Fibroblast of pulmonary artery (primary cell): ENCODE measurements at regions not wholly inside any gene's neighbourhood (a gene's known extent, or its start where the extent isn't known, plus 50 kb on each side); places are given as distances from the start of the nearest gene placed in this dataset.

Experiments used
- DNase-seq: peaks from one replicate; pipeline ENCODE4 v3.0.0-alpha.2; 2010; ENCODE audit warnings: low read depth
- H3K4me3 ChIP-seq: replicated peaks from 2 replicates; pipeline ENCODE4 v1.5.1; 2011; ENCODE audit warnings: low read depth, mild to moderate bottlenecking, control low read depth, low read length, moderate library complexity
- TF ChIP-seq, protein P1 (sequence below): IDR thresholded peaks from 2 replicates; pipeline ENCODE4 v1.5.1; 2011; ENCODE audit warnings: mild to moderate bottlenecking, control low read depth, low read length, inconsistent platforms; ENCODE audit errors: missing control alignments

DNA sequence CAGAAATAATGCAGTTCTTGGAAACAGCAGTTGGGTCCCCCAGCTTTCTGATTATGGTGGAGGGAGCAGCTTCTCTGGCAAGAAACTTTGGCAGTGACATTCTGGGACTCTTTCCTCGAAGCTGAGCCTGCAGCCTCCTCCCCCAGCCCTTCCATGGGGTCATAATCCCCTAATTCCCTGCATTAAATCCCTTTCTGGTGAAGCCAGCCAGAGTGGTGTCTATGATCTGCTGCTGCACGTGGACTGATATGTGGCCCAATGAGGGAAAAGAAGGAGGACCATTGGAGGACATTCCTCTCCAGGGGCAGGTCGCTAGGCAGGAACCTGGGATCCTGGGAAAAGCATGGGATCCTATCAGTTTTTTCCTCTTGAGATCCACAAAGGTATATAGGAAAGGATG, 470.5 kb downstream of the RPS24 start:
- H3K4me3 ChIP-seq, result no peak overlapping the region
- DNase-seq, result no peak
- TF ChIP-seq, protein P1, sequence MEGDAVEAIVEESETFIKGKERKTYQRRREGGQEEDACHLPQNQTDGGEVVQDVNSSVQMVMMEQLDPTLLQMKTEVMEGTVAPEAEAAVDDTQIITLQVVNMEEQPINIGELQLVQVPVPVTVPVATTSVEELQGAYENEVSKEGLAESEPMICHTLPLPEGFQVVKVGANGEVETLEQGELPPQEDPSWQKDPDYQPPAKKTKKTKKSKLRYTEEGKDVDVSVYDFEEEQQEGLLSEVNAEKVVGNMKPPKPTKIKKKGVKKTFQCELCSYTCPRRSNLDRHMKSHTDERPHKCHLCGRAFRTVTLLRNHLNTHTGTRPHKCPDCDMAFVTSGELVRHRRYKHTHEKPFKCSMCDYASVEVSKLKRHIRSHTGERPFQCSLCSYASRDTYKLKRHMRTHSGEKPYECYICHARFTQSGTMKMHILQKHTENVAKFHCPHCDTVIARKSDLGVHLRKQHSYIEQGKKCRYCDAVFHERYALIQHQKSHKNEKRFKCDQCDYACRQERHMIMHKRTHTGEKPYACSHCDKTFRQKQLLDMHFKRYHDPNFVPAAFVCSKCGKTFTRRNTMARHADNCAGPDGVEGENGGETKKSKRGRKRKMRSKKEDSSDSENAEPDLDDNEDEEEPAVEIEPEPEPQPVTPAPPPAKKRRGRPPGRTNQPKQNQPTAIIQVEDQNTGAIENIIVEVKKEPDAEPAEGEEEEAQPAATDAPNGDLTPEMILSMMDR, result no peak

DNA sequence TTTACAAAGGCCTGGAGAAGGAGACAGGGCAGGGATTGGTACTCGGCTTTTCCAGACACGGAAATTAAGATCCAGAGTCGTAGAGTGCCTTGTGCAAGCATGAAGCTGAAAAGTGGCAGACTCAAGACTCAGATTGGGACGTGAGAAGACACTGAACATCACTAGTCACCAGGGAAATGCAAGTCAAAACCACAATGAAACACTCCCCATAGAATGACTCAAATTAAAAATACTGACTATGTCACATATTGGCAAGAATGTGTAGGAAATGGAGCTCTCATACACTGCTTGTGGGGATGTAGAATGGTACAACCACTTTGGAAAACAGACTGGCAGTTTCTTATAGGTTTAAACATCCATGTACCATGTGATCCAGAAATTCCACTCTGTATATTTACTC, 472.0 kb downstream of the RPS24 start:
- TF ChIP-seq, protein P1, result no peak
- DNase-seq, result no peak
- no peak overlapping the region for H3K4me3 ChIP-seq

DNA sequence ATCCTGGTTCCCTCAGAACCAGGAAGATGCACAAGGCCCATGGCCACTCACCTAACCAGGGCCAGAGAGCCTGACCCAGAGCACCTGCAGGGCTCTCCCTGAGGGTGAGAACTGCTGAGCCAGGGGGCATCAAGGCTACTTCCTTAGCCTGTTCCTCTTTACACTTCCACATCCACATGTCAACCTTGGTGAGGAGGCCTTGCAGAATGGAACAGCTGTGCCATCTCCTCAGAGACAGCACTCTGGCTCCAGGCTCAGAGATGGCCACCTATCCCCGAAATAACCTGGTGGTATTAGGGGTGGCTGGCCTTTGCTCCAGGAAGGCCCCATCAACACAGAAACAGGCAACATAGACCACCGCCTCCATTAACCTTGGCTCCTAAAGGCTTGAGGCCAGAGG, 473.0 kb downstream of the RPS24 start:
- TF ChIP-seq, protein P1, result no peak
- no peak for DNase-seq
- no peak overlapping the region for H3K4me3 ChIP-seq

DNA sequence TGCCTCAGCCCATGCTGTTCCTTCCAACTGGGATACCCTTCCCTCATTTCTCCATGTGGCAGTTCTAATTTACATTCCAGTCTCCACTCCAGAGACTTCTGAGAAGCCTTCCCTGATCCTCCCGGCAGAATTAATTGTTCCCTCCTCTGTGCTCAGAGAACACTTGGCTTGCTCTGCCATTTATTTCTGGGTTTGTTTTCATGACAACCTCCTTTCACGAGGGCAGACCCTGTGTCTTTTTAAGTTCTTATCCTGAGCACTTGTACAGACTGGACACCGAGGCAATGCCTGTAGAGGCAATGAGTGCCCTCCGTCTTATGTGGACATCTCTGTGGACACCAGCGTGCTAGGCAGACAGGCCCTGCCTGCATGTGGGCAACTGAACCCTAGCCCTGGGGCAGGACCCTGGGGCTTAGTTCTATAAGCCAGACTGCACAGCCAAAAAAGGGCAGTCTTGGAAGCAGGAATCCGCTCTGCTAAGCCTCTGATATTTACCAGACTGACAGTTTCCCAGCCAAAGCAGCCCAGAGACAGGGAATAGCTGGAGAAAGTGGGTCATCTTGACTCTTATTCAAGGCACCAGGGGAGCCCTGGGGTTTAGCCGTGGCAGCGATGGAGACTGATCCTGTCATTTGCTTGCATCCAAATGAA, 474.0 kb downstream of the RPS24 start:
- H3K4me3 ChIP-seq, result no peak overlapping the region
- TF ChIP-seq, protein P1, result no peak
- DNase-seq, result no peak

DNA sequence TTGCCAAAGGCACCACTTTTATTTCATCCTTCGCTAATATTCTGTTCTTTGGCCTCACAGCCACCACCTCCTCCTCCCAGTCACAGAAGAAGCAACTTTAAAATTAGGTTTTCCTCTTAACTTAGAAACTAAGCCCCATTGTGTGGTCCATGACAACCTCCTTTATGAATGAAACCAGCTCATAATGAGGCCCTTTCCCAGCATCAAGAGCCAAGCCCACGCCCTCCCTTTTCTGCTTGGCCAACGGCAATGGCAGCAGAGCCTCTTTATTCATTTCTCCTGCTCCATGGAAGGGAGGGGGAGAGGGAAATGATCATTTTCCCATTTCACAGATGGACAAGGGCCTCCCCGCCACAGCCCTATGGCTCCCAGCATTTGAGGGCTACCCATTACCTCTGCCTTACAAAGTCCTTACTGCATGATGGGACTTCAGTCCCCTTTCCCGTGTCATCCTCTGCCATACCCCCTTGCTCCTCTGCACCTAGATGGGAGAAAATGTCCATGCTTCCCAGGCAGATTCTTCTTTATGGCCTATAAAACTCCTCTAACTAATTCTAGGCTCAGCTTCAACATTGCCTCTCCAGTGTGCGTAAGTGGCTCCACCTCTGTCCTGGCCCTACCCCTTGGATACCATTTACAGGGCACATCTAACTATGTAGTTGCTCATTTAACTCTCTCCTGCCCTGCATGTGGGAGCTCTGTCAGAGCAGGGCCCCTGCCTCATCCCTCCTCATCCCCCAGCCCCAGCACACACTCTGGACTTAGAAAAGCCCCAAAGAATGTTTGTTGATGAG, 475.5 kb downstream of the RPS24 start:
- H3K4me3 ChIP-seq, result no peak overlapping the region
- DNase-seq, result no peak

DNA sequence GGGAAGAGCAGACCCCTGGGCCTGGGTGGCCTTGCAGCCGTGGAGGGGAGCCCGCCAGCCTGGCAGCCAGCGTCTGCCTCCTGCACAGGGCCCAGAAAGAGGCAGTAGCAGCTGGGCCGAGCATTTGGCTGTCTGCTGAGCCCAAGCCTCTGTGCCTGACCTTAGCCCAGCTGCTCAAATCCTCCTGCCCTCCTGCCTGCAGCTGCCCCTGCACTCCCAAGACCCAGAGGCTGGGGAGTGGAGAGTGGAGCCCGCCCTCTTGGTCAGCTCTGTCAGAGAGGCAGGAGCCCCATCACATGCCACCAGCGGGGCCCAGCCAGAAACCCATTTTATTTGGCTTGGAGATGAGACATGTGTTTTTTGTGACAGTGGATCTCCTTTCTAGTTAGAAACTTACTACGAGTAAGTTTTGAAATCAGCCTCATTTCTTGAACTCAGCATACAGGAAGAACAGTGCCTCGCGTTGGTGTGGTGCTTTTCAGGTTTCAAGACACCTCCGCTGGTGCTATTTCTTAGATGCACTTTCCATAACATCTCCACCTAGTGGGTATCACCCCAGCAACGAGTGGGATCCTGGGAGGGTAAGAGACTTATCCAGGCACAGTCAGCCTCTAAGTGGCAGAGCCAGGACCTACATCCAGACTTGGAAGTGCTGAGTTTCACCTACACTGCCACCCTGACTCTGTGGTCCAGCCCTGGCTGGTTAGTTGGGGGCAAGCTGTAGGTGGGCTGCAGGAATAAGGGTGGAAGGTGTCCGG, 477.1 kb downstream of the RPS24 start:
- TF ChIP-seq, protein P1, result no peak
- DNase-seq, result no peak
- H3K4me3 ChIP-seq, result no peak overlapping the region

More for the DNA sequence above, 475.5 kb downstream of the RPS24 start:
- TF ChIP-seq, protein P1, result no peak
